ENCODE measurements at regions not wholly inside any gene's neighbourhood (a gene's known extent, or its start where the extent isn't known, plus 50 kb on each side); places are given as distances from the start of the nearest gene placed in this dataset.

DNA sequence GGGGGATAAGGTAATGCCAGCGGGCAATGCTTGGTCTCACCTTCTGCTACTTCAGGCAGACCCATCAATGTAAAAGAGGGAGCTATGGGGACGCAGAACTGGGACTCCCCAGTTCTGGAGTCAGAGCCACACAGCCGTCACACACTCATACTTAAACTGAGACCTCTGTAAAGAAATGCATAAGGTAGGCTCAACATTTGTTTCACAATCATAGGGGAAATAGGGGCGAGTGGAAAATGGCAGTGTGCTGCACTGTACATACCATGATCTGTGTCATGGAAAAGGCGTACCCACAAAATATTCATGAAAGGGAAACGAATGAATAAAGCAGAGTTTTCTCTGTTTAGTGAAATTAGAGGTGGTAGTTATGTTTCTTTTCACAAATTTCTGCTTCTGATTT lies 318.0 kb upstream of the NPVF start:
- DNase-seq (ENCODE audit: low spot score, unreplicated experiment) = no peak
- Mint-ChIP-seq H3K27me3 (peaks cover 16% of the 10 kb centered on the region), H3K9me3 (ENCODE audit: low read depth) (no peaks in the 10 kb centered on the region), H3K27ac (no peak overlapping the region), H3K36me3 (ENCODE audit: insufficient read depth) (no peaks in the 10 kb centered on the region), H3K4me3 (ENCODE audit: low read depth) (no peak overlapping the region), H3K4me1 (ENCODE audit: low read depth) (peaks cover 6% of the 10 kb centered on the region)
- no peak for TF ChIP-seq CTCF (IDR thresholded peaks at IDR 0.05; ENCODE audit: unreplicated experiment)

- H3K27ac Mint-ChIP-seq = no peak overlapping the region
- TF ChIP-seq CTCF (IDR thresholded peaks at IDR 0.05; ENCODE audit: unreplicated experiment) = no peak
- H3K27me3 Mint-ChIP-seq = peaks cover 17% of the 10 kb centered on the region
- no peaks in the 10 kb centered on the region for H3K9me3 Mint-ChIP-seq (ENCODE audit: low read depth)
- H3K36me3 Mint-ChIP-seq (ENCODE audit: insufficient read depth) = no peaks in the 10 kb centered on the region
- no peaks in the 10 kb centered on the region for H3K4me1 Mint-ChIP-seq (ENCODE audit: low read depth)
- H3K4me3 Mint-ChIP-seq (ENCODE audit: low read depth) = no peak overlapping the region
- DNase-seq (ENCODE audit: low spot score, unreplicated experiment) = no peak
These were observed 321.1 kb upstream of the NPVF start for GRCh38 chr7:25549271-25549921.

DNA sequence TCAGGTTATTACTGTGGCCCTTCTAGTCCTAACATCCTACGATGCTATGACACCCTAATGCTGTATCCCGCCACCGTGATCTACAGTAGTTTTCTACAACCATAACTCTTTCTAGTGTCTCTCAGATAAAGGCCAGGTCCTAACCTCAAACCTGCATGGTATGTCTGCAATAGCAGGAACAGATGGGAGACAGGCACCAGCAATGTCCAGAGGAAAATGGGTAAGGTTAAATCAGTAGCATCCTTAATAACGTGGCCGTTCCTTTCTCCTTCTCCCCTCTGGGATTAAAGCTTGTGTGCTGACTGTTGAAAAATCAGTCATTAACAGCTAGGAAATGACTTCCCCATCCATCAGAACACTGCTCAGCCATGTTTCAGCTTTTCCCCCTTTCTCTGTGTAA lies 321.9 kb upstream of the NPVF start:
- Mint-ChIP-seq H3K4me1 (ENCODE audit: low read depth) (no peaks in the 10 kb centered on the region), H3K27me3 (peaks cover 17% of the 10 kb centered on the region), H3K27ac (no peak overlapping the region), H3K36me3 (ENCODE audit: insufficient read depth) (no peaks in the 10 kb centered on the region), H3K9me3 (ENCODE audit: low read depth) (no peaks in the 10 kb centered on the region), H3K4me3 (ENCODE audit: low read depth) (no peak overlapping the region)
- DNase-seq (ENCODE audit: low spot score, unreplicated experiment) = no peak
- TF ChIP-seq CTCF (IDR thresholded peaks at IDR 0.05; ENCODE audit: unreplicated experiment) = no peak

DNA sequence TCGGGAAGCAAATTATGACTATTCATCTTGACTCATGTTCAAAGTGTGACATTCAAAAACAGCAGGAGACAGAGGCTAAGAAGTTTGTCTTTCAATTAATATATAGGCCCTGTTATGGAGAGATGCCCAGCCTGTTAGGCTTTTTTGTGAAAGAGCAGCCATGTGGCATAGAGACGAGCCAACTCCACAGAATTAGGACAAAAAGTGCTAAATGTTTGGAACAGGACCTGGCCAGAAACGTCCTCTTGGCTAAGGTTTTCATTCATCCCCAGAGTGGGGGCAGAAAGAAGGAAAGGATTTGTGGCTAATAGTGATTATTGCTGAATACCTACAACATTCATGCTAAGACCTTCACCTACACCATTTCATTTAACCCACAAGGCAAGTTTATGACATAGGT lies 324.7 kb upstream of the NPVF start:
- Mint-ChIP-seq H3K36me3 (ENCODE audit: insufficient read depth) (no peaks in the 10 kb centered on the region), H3K9me3 (ENCODE audit: low read depth) (no peaks in the 10 kb centered on the region), H3K4me3 (ENCODE audit: low read depth) (no peak overlapping the region), H3K27ac (no peak overlapping the region), H3K27me3 (peaks cover 13% of the 10 kb centered on the region), H3K4me1 (ENCODE audit: low read depth) (peaks cover 11% of the 10 kb centered on the region)
- DNase-seq (ENCODE audit: low spot score, unreplicated experiment) = no peak
- no peak for TF ChIP-seq CTCF (IDR thresholded peaks at IDR 0.05; ENCODE audit: unreplicated experiment)

- no peak overlapping the region for H3K27ac Mint-ChIP-seq
- H3K27me3 Mint-ChIP-seq = peaks cover 10% of the 10 kb centered on the region
- H3K36me3 Mint-ChIP-seq (ENCODE audit: insufficient read depth) = no peaks in the 10 kb centered on the region
- no peak for DNase-seq (ENCODE audit: low spot score, unreplicated experiment)
- peaks cover 3% of the 10 kb centered on the region for H3K9me3 Mint-ChIP-seq (ENCODE audit: low read depth)
- no peak for TF ChIP-seq CTCF (IDR thresholded peaks at IDR 0.05; ENCODE audit: unreplicated experiment)
- peaks cover 11% of the 10 kb centered on the region for H3K4me1 Mint-ChIP-seq (ENCODE audit: low read depth)
- no peak overlapping the region for H3K4me3 Mint-ChIP-seq (ENCODE audit: low read depth)
These were observed 325.4 kb upstream of the NPVF start for GRCh38 chr7:25553580-25554291.

All from progenitor cell of endocrine pancreas (in vitro differentiated cells).